GM12878 (cell line): ENCODE measurements at regions not wholly inside any gene's neighbourhood (a gene's known extent, or its start where the extent isn't known, plus 50 kb on each side); places are given as distances from the start of the nearest gene placed in this dataset.

Experiments used
- ATAC-seq: fragments of 200-7000 bp; cut with Tn5 transposase; 3 replicates; pipeline ENCODE4 v1.9.1; 2020; ENCODE audit warnings: mild to moderate bottlenecking, moderate library complexity
- BruUV-seq: library from RNA; stranded (reverse); fragments of 400-500 nt; replicated peaks from 2 replicates; lab custom pipeline; 2021; lab: Mats Ljungman, UMichigan
- CTCF ChIA-PET: fragments of 300-600 bp; sonication (Branson Sonifier 250); formaldehyde crosslinking; extraction: SDS; loops from one replicate; lab custom pipeline; 2021; ENCODE audit warnings: inconsistent platforms; lab: Yijun Ruan, JAX
- POLR2A ChIA-PET: fragments of 350-600 bp; formaldehyde crosslinking; extraction: SDS; loops from one replicate; lab custom pipeline; 2021; ENCODE audit warnings: inconsistent platforms; lab: Charles Lee
- RAD21 ChIA-PET: fragments of 300-600 bp; sonication (Branson Sonifier 250); formaldehyde crosslinking; loops from one replicate; lab custom pipeline; 2023; ENCODE audit warnings: antibody characterized with exemption; ENCODE audit not compliant: unreplicated experiment; lab: Charles Lee
- SMC1A ChIA-PET: fragments of 300-600 bp; sonication (Branson Sonifier 250); formaldehyde crosslinking; loops from one replicate; lab custom pipeline; 2023; ENCODE audit not compliant: unreplicated experiment, uncharacterized antibody; lab: Charles Lee
- DNase-seq: peaks from one replicate; pipeline ENCODE4 v3.0.0-alpha.2; 2011; ENCODE audit warnings: low read depth, low spot score
- FAIRE-seq: peaks from 3 replicates; lab custom pipeline; 2011; peaks lifted over from hg19 to GRCh38; lab: Jason Lieb, UNC
- H2AFZ ChIP-seq: 2 replicates; pipeline ENCODE4 v1.6.0; 2011; ENCODE audit warnings: low read depth, low read length, control low read depth; ENCODE audit not compliant: control insufficient read depth
- H3K27ac ChIP-seq: 2 replicates; pipeline ENCODE4 v1.5.1; 2011; ENCODE audit warnings: control low read depth; ENCODE audit not compliant: control insufficient read depth, insufficient read depth
- H3K27me3 ChIP-seq, 2 experiments: replicated peaks in 1 of 2; 2 replicates each; pipeline versions ENCODE4 v1.6.0 to v1.6.1; 2011; ENCODE audit warnings: low read length in 1 of 2; ENCODE audit not compliant: control insufficient read depth in 2 of 2, insufficient read depth in 2 of 2
- H3K36me3 ChIP-seq, 2 experiments: 2 replicates each; pipeline ENCODE4 v1.5.1; 2011; ENCODE audit warnings: low read length in 1 of 2; ENCODE audit not compliant: control insufficient read depth in 2 of 2, insufficient read depth in 2 of 2
- H3K4me1 ChIP-seq: 2 replicates; pipeline ENCODE4 v1.6.1; 2011; ENCODE audit warnings: mild to moderate bottlenecking, low read length, moderate library complexity, mixed read lengths; ENCODE audit not compliant: control insufficient read depth, insufficient read depth
- H3K4me2 ChIP-seq: 2 replicates; pipeline ENCODE4 v1.6.0; 2011; ENCODE audit warnings: control low read depth; ENCODE audit not compliant: control insufficient read depth, insufficient read depth
- H3K4me3 ChIP-seq: fragments of 200-600 bp; sonication (generic); 2 replicates; pipeline ENCODE4 v1.5.1; 2016
- H3K79me2 ChIP-seq: 2 replicates; pipeline ENCODE4 v1.6.0; 2011; ENCODE audit warnings: low read length; ENCODE audit not compliant: control insufficient read depth, insufficient read depth
- H3K9ac ChIP-seq: 2 replicates; pipeline ENCODE4 v1.8.0; 2011; ENCODE audit warnings: low read length, control low read depth, mixed read lengths; ENCODE audit not compliant: control insufficient read depth, insufficient read depth
- H3K9me3 ChIP-seq: replicated peaks from 3 replicates; pipeline ENCODE4 v1.5.1; 2011; ENCODE audit warnings: mild to moderate bottlenecking, low read length; ENCODE audit not compliant: control insufficient read depth, insufficient read depth
- H4K20me1 ChIP-seq: 2 replicates; pipeline ENCODE4 v1.6.0; 2011; ENCODE audit not compliant: control insufficient read depth, insufficient read depth
- ASH2L ChIP-seq: fragments of 300-600, 200-600 bp; sonication (generic); IDR thresholded peaks from 2 replicates; pipeline ENCODE4 v1.6.1; 2017; ENCODE audit warnings: low read depth, mild to moderate bottlenecking, borderline replicate concordance
- ATF2 ChIP-seq: IDR thresholded peaks from 2 replicates; pipeline ENCODE4 v1.6.1; 2012; ENCODE audit warnings: low read length, inconsistent platforms
- E2F8 ChIP-seq: fragments of 450-650 bp; IDR thresholded peaks from 2 replicates; pipeline ENCODE4 v1.6.1; 2018; ENCODE audit warnings: mild to moderate bottlenecking, low read depth, moderate library complexity; ENCODE audit not compliant: partially characterized antibody
- E4F1 ChIP-seq: fragments of 450-650 bp; IDR thresholded peaks from 2 replicates; pipeline ENCODE4 v1.6.1; 2018; ENCODE audit warnings: borderline replicate concordance, mild to moderate bottlenecking; ENCODE audit not compliant: partially characterized antibody
- EP300 ChIP-seq, 2 experiments: fragments of 150-350 bp in 1 of 2; IDR thresholded peaks; 2 replicates each; pipeline ENCODE4 v1.6.1; 2011 to 2012; ENCODE audit warnings: low read depth in 2 of 2, low read length in 2 of 2, borderline replicate concordance in 1 of 2, improper control_type of control experiment in 1 of 2, inconsistent platforms in 1 of 2; ENCODE audit not compliant: control insufficient read depth in 1 of 2
- GABPA ChIP-seq: IDR thresholded peaks from 2 replicates; pipeline ENCODE4 v1.6.1; 2014; ENCODE audit warnings: antibody characterized with exemption, low read depth, mild to moderate bottlenecking, inconsistent platforms
- HCFC1 ChIP-seq: fragments of 150-350 bp; IDR thresholded peaks from 2 replicates; pipeline ENCODE4 v1.6.1; 2014; ENCODE audit warnings: low read length
- KAT2A ChIP-seq: conservative IDR thresholded peaks from 2 replicates; pipeline ENCODE4 v1.6.1; 2011; ENCODE audit warnings: low read depth, low read length; ENCODE audit not compliant: control insufficient read depth
- MAX ChIP-seq: IDR thresholded peaks from 2 replicates; pipeline ENCODE4 v1.6.1; 2012; ENCODE audit warnings: low read depth, low read length, improper control_type of control experiment
- MEF2B ChIP-seq: fragments of 450-650 bp; IDR thresholded peaks from 2 replicates; pipeline ENCODE4 v1.6.1; 2018; ENCODE audit warnings: mild to moderate bottlenecking, moderate library complexity; ENCODE audit not compliant: partially characterized antibody, poor library complexity, severe bottlenecking
- NFXL1 ChIP-seq: fragments of 450-650 bp; IDR thresholded peaks from 2 replicates; pipeline ENCODE4 v1.6.1; 2017; ENCODE audit warnings: antibody characterized with exemption, mild to moderate bottlenecking, borderline replicate concordance
- NFYA ChIP-seq: IDR thresholded peaks from 2 replicates; pipeline ENCODE4 v1.6.1; 2011; ENCODE audit warnings: low read depth, mild to moderate bottlenecking, low read length, improper control_type of control experiment, borderline replicate concordance
- NR2C2 ChIP-seq: IDR thresholded peaks from 2 replicates; pipeline ENCODE4 v1.6.1; 2011; ENCODE audit warnings: borderline replicate concordance, low read depth; ENCODE audit not compliant: control insufficient read depth, insufficient read length
- POU2F2 ChIP-seq: IDR thresholded peaks from 3 replicates; pipeline ENCODE4 v1.6.1; 2011; ENCODE audit warnings: low read depth, mild to moderate bottlenecking, low read length, borderline replicate concordance
- RAD21 ChIP-seq: IDR thresholded peaks from 2 replicates; pipeline ENCODE4 v1.6.1; 2011; ENCODE audit warnings: mild to moderate bottlenecking, low read depth, low read length, moderate library complexity; ENCODE audit not compliant: insufficient read depth
- SPI1 ChIP-seq: IDR thresholded peaks from 2 replicates; pipeline ENCODE4 v1.6.1; 2011; ENCODE audit warnings: low read depth, mild to moderate bottlenecking, low read length, moderate library complexity, borderline replicate concordance; ENCODE audit not compliant: insufficient read depth
- TAF1 ChIP-seq: IDR thresholded peaks from 2 replicates; pipeline ENCODE4 v1.6.1; 2011; ENCODE audit warnings: mild to moderate bottlenecking, low read depth, low read length, borderline replicate concordance
- WGBS: methylation state at CpG from one replicate; pipeline ENCODE4 v1.1.6; 2016; ENCODE audit warnings: low lambda C conversion rate; ENCODE audit not compliant: insufficient replicate concordance, insufficient coverage; ENCODE audit errors: missing lambda C conversion rate; 5-methylcytosine and 5-hydroxymethylcytosine counted together
- in situ Hi-C: fragments of 300-500 bp; cut with MboI; formaldehyde crosslinking; loops from 9 replicates; pipeline ENCODE4 v1.14.3; 2018; ENCODE audit warnings: mixed read lengths
- intact Hi-C: fragments of 100-400 bp; cut with micrococcal nuclease; formaldehyde crosslinking; loops from one replicate; pipeline ENCODE4 v1.14.2; 2022; ENCODE audit not compliant: unreplicated experiment

GRCh38 chr12:66779466-66779865 lies 100.6 kb upstream of the GRIP1 start:
- SMC1A ChIA-PET = interaction anchor here (1.2 kb wide), 1 partner anchor 9 kb away, joined by 3 read pairs; no protein-coding TSS in a partner anchor
- BruUV-seq = no TSS peak
- intact Hi-C loops = no loop called here
- CTCF ChIA-PET = interaction anchor here (1.2 kb wide), 1 partner anchor 12 kb away, joined by 3 read pairs; no protein-coding TSS in a partner anchor
- in situ Hi-C loops = no loop called here
- no peak overlapping the region for H3K4me3 ChIP-seq
- H4K20me1 ChIP-seq = no peaks in the 10 kb centered on the region
- no peaks in the 10 kb centered on the region; a peak in 1 of 4 replicates for H3K27me3 ChIP-seq
- 0% methylated on average over 3 of the region's 3 CpGs for WGBS
- no peaks in the 10 kb centered on the region for H3K36me3 ChIP-seq
- no peak overlapping the region for H3K4me2 ChIP-seq
- H3K27ac ChIP-seq = no peak overlapping the region
- POLR2A ChIA-PET = no interaction called here
- DNase-seq (no peak), FAIRE-seq (no peak), ATAC-seq (no peak)
- no peaks in the 10 kb centered on the region for H3K79me2 ChIP-seq
- no peak overlapping the region for H3K9ac ChIP-seq
- RAD21 ChIA-PET = no interaction called here
- no peaks in the 10 kb centered on the region for H3K9me3 ChIP-seq
- H3K4me1 ChIP-seq = peaks cover 5% of the 10 kb centered on the region; the same call in 1 of the 2 replicates
- H2AFZ ChIP-seq = no peak overlapping the region
- TF ChIP-seq NFYA (no peak), MAX (no peak), NFXL1 (no peak), GABPA (no peak), SPI1 (no peak), E4F1 (no peak), ATF2 (no peak), MEF2B (no peak), NR2C2 (no peak), TAF1 (no peak), HCFC1 (no peak), KAT2A (no peak), POU2F2 (no peak), E2F8 (no peak), RAD21 (no peak), EP300 (IDR thresholded peaks at IDR 0.05; ENCODE audit: borderline replicate concordance in 1 of 2, control insufficient read depth in 1 of 2, low read depth in 2 of 2, low read length in 2 of 2) (no peak), ASH2L (no peak)
